ENCODE measurements at regions not wholly inside any gene's neighbourhood (a gene's known extent, or its start where the extent isn't known, plus 50 kb on each side); places are given as distances from the start of the nearest gene placed in this dataset.

- no peak for DNase-seq
- no peak overlapping the region for H3K27ac Mint-ChIP-seq
- H3K4me1 Mint-ChIP-seq, result no peaks in the 10 kb centered on the region
- peaks cover 6% of the 10 kb centered on the region for H3K27me3 Mint-ChIP-seq
- POLR2A ChIA-PET, result no interaction called here
- CTCF ChIA-PET, result interaction anchor here (0.7 kb wide), 3 partner anchors 16 to 523 kb away, joined by 3 to 4 read pairs (median 4); no protein-coding TSS in a partner anchor
- H3K4me3 Mint-ChIP-seq, result no peak overlapping the region
- H3K36me3 Mint-ChIP-seq (ENCODE audit: low read depth), result no peaks in the 10 kb centered on the region
- H3K9me3 Mint-ChIP-seq, result no peaks in the 10 kb centered on the region
Observed at GRCh38 chr19:30662211-30662861, 290.2 kb downstream of the ZNF536 start.

- H3K4me3 Mint-ChIP-seq, result no peak overlapping the region
- H3K36me3 Mint-ChIP-seq (ENCODE audit: low read depth), result no peaks in the 10 kb centered on the region
- no peak for DNase-seq
- no peak overlapping the region for H3K27ac Mint-ChIP-seq
- peaks cover 6% of the 10 kb centered on the region for H3K27me3 Mint-ChIP-seq
- H3K4me1 Mint-ChIP-seq, result no peaks in the 10 kb centered on the region
- POLR2A ChIA-PET, result no interaction called here
- CTCF ChIA-PET, result interaction anchor here (2.3 kb wide), 1 partner anchor 10 kb away, joined by 7 read pairs; no protein-coding TSS in a partner anchor
- H3K9me3 Mint-ChIP-seq, result no peaks in the 10 kb centered on the region
Observed at GRCh38 chr19:30659638-30660037, 287.5 kb downstream of the ZNF536 start.

GRCh38 chr19:30656520-30657100 lies 284.4 kb downstream of the ZNF536 start:
- no peaks in the 10 kb centered on the region for H3K9me3 Mint-ChIP-seq
- H3K27ac Mint-ChIP-seq, result no peak overlapping the region
- H3K4me1 Mint-ChIP-seq, result no peaks in the 10 kb centered on the region
- DNase-seq, result no peak
- H3K27me3 Mint-ChIP-seq, result no peaks in the 10 kb centered on the region
- H3K36me3 Mint-ChIP-seq (ENCODE audit: low read depth), result no peaks in the 10 kb centered on the region
- POLR2A ChIA-PET, result no interaction called here
- CTCF ChIA-PET, result no interaction called here
- H3K4me3 Mint-ChIP-seq, result no peak overlapping the region

- CTCF ChIA-PET, result no interaction called here
Observed at GRCh38 chr19:30653646-30654386, 281.6 kb downstream of the ZNF536 start.

GRCh38 chr19:30652751-30653150 lies 280.6 kb downstream of the ZNF536 start:
- H3K4me3 Mint-ChIP-seq, result no peak overlapping the region
- no peaks in the 10 kb centered on the region for H3K4me1 Mint-ChIP-seq
- CTCF ChIA-PET, result no interaction called here
- no peaks in the 10 kb centered on the region for H3K9me3 Mint-ChIP-seq
- no peaks in the 10 kb centered on the region for H3K36me3 Mint-ChIP-seq (ENCODE audit: low read depth)
- no peak overlapping the region for H3K27ac Mint-ChIP-seq
- POLR2A ChIA-PET, result no interaction called here
- H3K27me3 Mint-ChIP-seq, result peaks cover 4% of the 10 kb centered on the region
- DNase-seq, result no peak

More at GRCh38 chr19:30653646-30654386, 281.6 kb downstream of the ZNF536 start:
- Mint-ChIP-seq H3K36me3 (ENCODE audit: low read depth) (no peaks in the 10 kb centered on the region), H3K4me1 (no peaks in the 10 kb centered on the region), H3K9me3 (no peaks in the 10 kb centered on the region), H3K27me3 (peaks cover 2% of the 10 kb centered on the region), H3K4me3 (no peak overlapping the region), H3K27ac (no peak overlapping the region)
- POLR2A ChIA-PET, result no interaction called here
- no peak for DNase-seq

GRCh38 chr19:30651691-30652090 lies 279.5 kb downstream of the ZNF536 start:
- H3K9me3 Mint-ChIP-seq, result no peaks in the 10 kb centered on the region
- H3K36me3 Mint-ChIP-seq (ENCODE audit: low read depth), result no peaks in the 10 kb centered on the region
- ChIA-PET CTCF (interaction anchor here (0.9 to 1.6 kb wide), 2 partner anchors 10 to 593 kb away, joined by 3 to 5 read pairs; no protein-coding TSS in a partner anchor), POLR2A (no interaction called here)
- no peak for DNase-seq
- H3K4me1 Mint-ChIP-seq, result no peaks in the 10 kb centered on the region
- H3K4me3 Mint-ChIP-seq, result no peak overlapping the region
- no peak overlapping the region for H3K27ac Mint-ChIP-seq
- peaks cover 4% of the 10 kb centered on the region for H3K27me3 Mint-ChIP-seq

- H3K27ac Mint-ChIP-seq, result no peak overlapping the region
- H3K9me3 Mint-ChIP-seq, result no peaks in the 10 kb centered on the region
- H3K4me1 Mint-ChIP-seq, result no peaks in the 10 kb centered on the region
- H3K4me3 Mint-ChIP-seq, result no peak overlapping the region
- DNase-seq, result no peak
- H3K36me3 Mint-ChIP-seq (ENCODE audit: low read depth), result no peaks in the 10 kb centered on the region
- ChIA-PET CTCF (interaction anchor here (0.9 to 1.6 kb wide), 2 partner anchors 9 to 592 kb away, joined by 3 to 5 read pairs; no protein-coding TSS in a partner anchor), POLR2A (no interaction called here)
- peaks cover 4% of the 10 kb centered on the region for H3K27me3 Mint-ChIP-seq
Observed at GRCh38 chr19:30651066-30651465, 278.9 kb downstream of the ZNF536 start.

- CTCF ChIA-PET, result no interaction called here
- H3K9me3 Mint-ChIP-seq, result no peaks in the 10 kb centered on the region
- DNase-seq, result peak; percentile 35
- H3K36me3 Mint-ChIP-seq (ENCODE audit: low read depth), result no peaks in the 10 kb centered on the region
- POLR2A ChIA-PET, result no interaction called here
- H3K27me3 Mint-ChIP-seq, result peaks cover 4% of the 10 kb centered on the region
- H3K27ac Mint-ChIP-seq, result no peak overlapping the region
- no peaks in the 10 kb centered on the region for H3K4me1 Mint-ChIP-seq
- no peak overlapping the region for H3K4me3 Mint-ChIP-seq
Observed at GRCh38 chr19:30649934-30650614, 277.9 kb downstream of the ZNF536 start.

- DNase-seq, result no peak
- Mint-ChIP-seq H3K36me3 (ENCODE audit: low read depth) (no peaks in the 10 kb centered on the region), H3K27ac (no peak overlapping the region), H3K9me3 (no peaks in the 10 kb centered on the region), H3K4me1 (no peaks in the 10 kb centered on the region), H3K27me3 (peaks cover 4% of the 10 kb centered on the region), H3K4me3 (no peak overlapping the region)
- CTCF ChIA-PET, result no interaction called here
- POLR2A ChIA-PET, result no interaction called here
Observed at GRCh38 chr19:30648866-30649862, 277.0 kb downstream of the ZNF536 start.

- Mint-ChIP-seq H3K4me1 (no peaks in the 10 kb centered on the region), H3K4me3 (no peak overlapping the region), H3K36me3 (ENCODE audit: low read depth) (no peaks in the 10 kb centered on the region), H3K27ac (no peak overlapping the region), H3K27me3 (peaks cover 6% of the 10 kb centered on the region), H3K9me3 (no peaks in the 10 kb centered on the region)
- CTCF ChIA-PET, result no interaction called here
- POLR2A ChIA-PET, result no interaction called here
- no peak for DNase-seq
Observed at GRCh38 chr19:30647891-30648720, 275.9 kb downstream of the ZNF536 start.

- Mint-ChIP-seq H3K27me3 (peaks cover 6% of the 10 kb centered on the region), H3K27ac (no peak overlapping the region), H3K9me3 (no peaks in the 10 kb centered on the region), H3K4me1 (no peaks in the 10 kb centered on the region), H3K36me3 (ENCODE audit: low read depth) (no peaks in the 10 kb centered on the region), H3K4me3 (no peak overlapping the region)
- ChIA-PET CTCF (no interaction called here), POLR2A (no interaction called here)
- DNase-seq, result no peak
Observed at GRCh38 chr19:30646806-30647205, 274.6 kb downstream of the ZNF536 start.
